ENCODE measurements at regions not wholly inside any gene's neighbourhood (a gene's known extent, or its start where the extent isn't known, plus 50 kb on each side); places are given as distances from the start of the nearest gene placed in this dataset.

- H3K4me3 Mint-ChIP-seq, result no peak overlapping the region
Measured at GRCh38 chr13:107205318-107206104, 637.6 kb upstream of the ARGLU1 start.

DNA sequence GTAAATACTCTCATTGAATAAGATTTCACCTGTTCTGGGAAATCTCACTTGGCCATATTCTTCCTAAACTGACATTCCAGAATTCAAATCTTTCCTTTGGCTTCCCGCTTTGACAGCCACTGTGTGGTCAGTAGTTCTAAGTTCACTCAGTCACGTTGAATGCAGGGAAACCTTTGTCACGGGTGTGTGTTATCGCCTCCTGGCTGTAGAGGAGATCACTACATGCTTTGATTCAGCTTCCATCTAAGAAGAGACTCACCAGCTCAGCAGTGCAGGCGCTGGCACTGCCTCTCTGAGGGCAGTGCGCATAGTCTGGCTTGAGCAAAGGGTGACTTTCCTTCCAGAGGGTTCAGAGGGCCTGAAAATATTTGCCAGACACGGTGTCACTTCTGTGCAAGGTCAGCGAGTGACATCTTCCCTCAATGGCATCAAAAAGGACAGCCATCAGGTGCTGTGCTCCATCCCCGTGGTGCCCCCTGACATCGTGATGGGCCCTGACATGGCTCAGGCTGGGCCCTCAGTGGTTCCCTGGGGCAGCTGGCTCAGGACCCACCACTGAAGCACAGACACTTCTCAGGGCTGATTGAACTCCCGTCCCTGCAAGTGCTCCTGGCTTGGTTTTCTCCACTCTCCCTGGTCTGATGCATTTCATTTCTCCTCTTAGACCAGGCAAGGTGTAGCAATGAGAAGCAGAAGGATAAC is 635.4 kb upstream of the ARGLU1 start:
- Mint-ChIP-seq H3K9me3 (peaks cover 6% of the 10 kb centered on the region), H3K4me1 (peaks cover 22% of the 10 kb centered on the region), H3K4me3 (no peak overlapping the region), H3K27ac (ENCODE audit: unreplicated experiment) (peak overlapping the region; percentile 11), H3K36me3 (ENCODE audit: low read depth) (no peaks in the 10 kb centered on the region), H3K27me3 (ENCODE audit: low read depth) (peaks cover 3% of the 10 kb centered on the region)
- peak; percentile 27 for DNase-seq (ENCODE audit: low read depth, low spot score)
- TF ChIP-seq, protein P1, sequence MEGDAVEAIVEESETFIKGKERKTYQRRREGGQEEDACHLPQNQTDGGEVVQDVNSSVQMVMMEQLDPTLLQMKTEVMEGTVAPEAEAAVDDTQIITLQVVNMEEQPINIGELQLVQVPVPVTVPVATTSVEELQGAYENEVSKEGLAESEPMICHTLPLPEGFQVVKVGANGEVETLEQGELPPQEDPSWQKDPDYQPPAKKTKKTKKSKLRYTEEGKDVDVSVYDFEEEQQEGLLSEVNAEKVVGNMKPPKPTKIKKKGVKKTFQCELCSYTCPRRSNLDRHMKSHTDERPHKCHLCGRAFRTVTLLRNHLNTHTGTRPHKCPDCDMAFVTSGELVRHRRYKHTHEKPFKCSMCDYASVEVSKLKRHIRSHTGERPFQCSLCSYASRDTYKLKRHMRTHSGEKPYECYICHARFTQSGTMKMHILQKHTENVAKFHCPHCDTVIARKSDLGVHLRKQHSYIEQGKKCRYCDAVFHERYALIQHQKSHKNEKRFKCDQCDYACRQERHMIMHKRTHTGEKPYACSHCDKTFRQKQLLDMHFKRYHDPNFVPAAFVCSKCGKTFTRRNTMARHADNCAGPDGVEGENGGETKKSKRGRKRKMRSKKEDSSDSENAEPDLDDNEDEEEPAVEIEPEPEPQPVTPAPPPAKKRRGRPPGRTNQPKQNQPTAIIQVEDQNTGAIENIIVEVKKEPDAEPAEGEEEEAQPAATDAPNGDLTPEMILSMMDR (conservative IDR thresholded peaks at IDR 0.05), result peak; percentile 60

More at GRCh38 chr13:107205318-107206104, 637.6 kb upstream of the ARGLU1 start:
- peaks cover 6% of the 10 kb centered on the region for H3K9me3 Mint-ChIP-seq
- DNase-seq (ENCODE audit: low read depth, low spot score), result peak; percentile 84
- H3K36me3 Mint-ChIP-seq (ENCODE audit: low read depth), result no peaks in the 10 kb centered on the region
- H3K4me1 Mint-ChIP-seq, result peaks cover 25% of the 10 kb centered on the region
- no peak overlapping the region for H3K27ac Mint-ChIP-seq (ENCODE audit: unreplicated experiment)
- TF ChIP-seq, protein P1 (conservative IDR thresholded peaks at IDR 0.05), result peak; percentile 97
- H3K27me3 Mint-ChIP-seq (ENCODE audit: low read depth), result peaks cover 3% of the 10 kb centered on the region

DNA sequence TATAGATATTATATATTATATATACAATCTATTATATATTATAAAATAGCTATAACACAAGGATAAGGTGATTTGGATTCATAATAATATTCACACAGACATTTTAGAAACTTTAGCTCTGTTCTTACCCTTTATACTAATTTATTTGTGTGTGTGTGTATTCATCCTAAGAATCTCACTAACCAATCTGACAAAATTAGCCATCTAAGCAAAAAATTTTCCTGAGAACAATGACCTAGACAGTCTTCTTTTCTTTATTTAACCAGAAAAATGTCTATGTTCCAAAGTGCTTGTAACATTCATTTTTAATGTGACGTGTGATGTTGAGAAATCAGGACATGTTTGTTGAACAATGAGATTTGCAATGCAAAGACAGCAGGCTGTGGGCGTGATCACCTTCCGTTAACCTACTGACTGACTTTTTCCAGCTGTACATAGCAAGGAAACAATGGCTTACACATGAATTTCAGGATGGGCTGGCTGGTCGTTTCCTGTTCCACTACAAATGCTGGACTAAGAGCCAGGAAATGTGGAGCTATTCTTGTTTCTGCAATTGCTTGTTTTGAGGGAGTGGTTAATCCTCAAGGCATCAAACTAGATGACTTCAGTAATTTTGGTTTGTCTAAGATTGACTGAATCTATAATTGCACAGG is 634.6 kb upstream of the ARGLU1 start:
- Mint-ChIP-seq H3K27ac (ENCODE audit: unreplicated experiment) (no peak overlapping the region), H3K36me3 (ENCODE audit: low read depth) (no peaks in the 10 kb centered on the region), H3K4me1 (peaks cover 22% of the 10 kb centered on the region), H3K9me3 (peaks cover 6% of the 10 kb centered on the region), H3K27me3 (ENCODE audit: low read depth) (peaks cover 3% of the 10 kb centered on the region), H3K4me3 (no peak overlapping the region)
- DNase-seq (ENCODE audit: low read depth, low spot score), result no peak
- TF ChIP-seq, protein P1 (conservative IDR thresholded peaks at IDR 0.05), result no peak

GRCh38 chr13:107200491-107200890 is 632.6 kb upstream of the ARGLU1 start:
- H3K4me3 Mint-ChIP-seq, result no peak overlapping the region
- no peak overlapping the region for H3K27ac Mint-ChIP-seq (ENCODE audit: unreplicated experiment)
- peaks cover 21% of the 10 kb centered on the region for H3K4me1 Mint-ChIP-seq
- peaks cover 3% of the 10 kb centered on the region for H3K27me3 Mint-ChIP-seq (ENCODE audit: low read depth)
- H3K9me3 Mint-ChIP-seq, result peaks cover 9% of the 10 kb centered on the region
- DNase-seq (ENCODE audit: low read depth, low spot score), result no peak
- TF ChIP-seq, protein P1 (conservative IDR thresholded peaks at IDR 0.05), result no peak
- no peaks in the 10 kb centered on the region for H3K36me3 Mint-ChIP-seq (ENCODE audit: low read depth)

GRCh38 chr13:107192289-107192688 is 624.4 kb upstream of the ARGLU1 start:
- Mint-ChIP-seq H3K9me3 (peaks cover 8% of the 10 kb centered on the region), H3K27me3 (ENCODE audit: low read depth) (no peaks in the 10 kb centered on the region), H3K27ac (ENCODE audit: unreplicated experiment) (no peak overlapping the region), H3K36me3 (ENCODE audit: low read depth) (no peaks in the 10 kb centered on the region), H3K4me3 (no peak overlapping the region), H3K4me1 (peaks cover 14% of the 10 kb centered on the region)
- DNase-seq (ENCODE audit: low read depth, low spot score), result no peak
- TF ChIP-seq, protein P1 (conservative IDR thresholded peaks at IDR 0.05), result no peak

Measured in neural crest cell (in vitro differentiated cells).